ENCODE measurements at regions not wholly inside any gene's neighbourhood (a gene's known extent, or its start where the extent isn't known, plus 50 kb on each side); places are given as distances from the start of the nearest gene placed in this dataset.

DNA sequence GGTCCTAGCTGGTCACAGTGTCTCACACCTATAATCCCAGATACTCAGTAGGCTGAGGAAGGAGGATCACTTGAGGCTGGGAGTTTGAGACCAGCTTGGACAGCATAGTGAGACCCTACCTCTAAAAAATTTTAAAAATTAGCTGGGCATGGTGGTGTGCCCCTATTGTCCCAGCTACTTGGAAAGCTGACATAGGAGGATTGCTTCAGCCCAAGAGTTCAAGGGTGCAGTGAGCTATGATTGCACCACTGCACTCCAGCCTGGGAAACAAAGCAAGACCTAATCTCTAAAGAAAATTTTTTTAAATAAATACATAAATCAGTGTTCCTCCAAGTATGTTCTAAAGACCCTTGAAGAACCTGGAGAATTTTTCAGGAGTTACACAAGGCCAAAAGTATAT, 50.6 kb upstream of the GNAO1 start:
- POLR2A ChIA-PET: no interaction called here
- no peaks in the 10 kb centered on the region for H3K27me3 ChIP-seq (replicated peaks in 1 of 2; ENCODE audit: control insufficient read depth in 2 of 2, insufficient read depth in 2 of 2, low read length in 1 of 2)
- TF ChIP-seq RB1 (IDR thresholded peaks at IDR 0.05; ENCODE audit: borderline replicate concordance) (no peak), SP1 (IDR thresholded peaks at IDR 0.05; ENCODE audit: low read depth, low read length) (no peak), IKZF1 (conservative IDR thresholded peaks at IDR 0.05) (no peak), ASH2L (IDR thresholded peaks at IDR 0.05; ENCODE audit: borderline replicate concordance, low read depth) (no peak), POU2F2 (IDR thresholded peaks at IDR 0.05; ENCODE audit: borderline replicate concordance, low read depth, low read length) (no peak), DPF2 (IDR thresholded peaks at IDR 0.05) (no peak), SIN3A (IDR thresholded peaks at IDR 0.05; ENCODE audit: low read depth, low read length) (no peak), JUND (IDR thresholded peaks at IDR 0.05; ENCODE audit: low read depth, low read length) (no peak), NFXL1 (IDR thresholded peaks at IDR 0.05; ENCODE audit: borderline replicate concordance) (no peak), CREM (IDR thresholded peaks at IDR 0.05; ENCODE audit: low read depth) (no peak), STAT1 (conservative IDR thresholded peaks at IDR 0.05) (no peak), NRF1 (conservative IDR thresholded peaks at IDR 0.05; ENCODE audit: low read depth, low read length) (no peak), HDAC2 (IDR thresholded peaks at IDR 0.05) (no peak)
- TF ChIP-seq, protein P1, sequence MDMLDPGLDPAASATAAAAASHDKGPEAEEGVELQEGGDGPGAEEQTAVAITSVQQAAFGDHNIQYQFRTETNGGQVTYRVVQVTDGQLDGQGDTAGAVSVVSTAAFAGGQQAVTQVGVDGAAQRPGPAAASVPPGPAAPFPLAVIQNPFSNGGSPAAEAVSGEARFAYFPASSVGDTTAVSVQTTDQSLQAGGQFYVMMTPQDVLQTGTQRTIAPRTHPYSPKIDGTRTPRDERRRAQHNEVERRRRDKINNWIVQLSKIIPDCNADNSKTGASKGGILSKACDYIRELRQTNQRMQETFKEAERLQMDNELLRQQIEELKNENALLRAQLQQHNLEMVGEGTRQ (IDR thresholded peaks at IDR 0.05; ENCODE audit: borderline replicate concordance, low read depth, low read length): no peak
- TF ChIP-seq, protein P2, sequence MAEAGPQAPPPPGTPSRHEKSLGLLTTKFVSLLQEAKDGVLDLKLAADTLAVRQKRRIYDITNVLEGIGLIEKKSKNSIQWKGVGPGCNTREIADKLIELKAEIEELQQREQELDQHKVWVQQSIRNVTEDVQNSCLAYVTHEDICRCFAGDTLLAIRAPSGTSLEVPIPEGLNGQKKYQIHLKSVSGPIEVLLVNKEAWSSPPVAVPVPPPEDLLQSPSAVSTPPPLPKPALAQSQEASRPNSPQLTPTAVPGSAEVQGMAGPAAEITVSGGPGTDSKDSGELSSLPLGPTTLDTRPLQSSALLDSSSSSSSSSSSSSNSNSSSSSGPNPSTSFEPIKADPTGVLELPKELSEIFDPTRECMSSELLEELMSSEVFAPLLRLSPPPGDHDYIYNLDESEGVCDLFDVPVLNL (IDR thresholded peaks at IDR 0.05; ENCODE audit: low read depth, low read length): no peak
- TF ChIP-seq, protein P3, sequence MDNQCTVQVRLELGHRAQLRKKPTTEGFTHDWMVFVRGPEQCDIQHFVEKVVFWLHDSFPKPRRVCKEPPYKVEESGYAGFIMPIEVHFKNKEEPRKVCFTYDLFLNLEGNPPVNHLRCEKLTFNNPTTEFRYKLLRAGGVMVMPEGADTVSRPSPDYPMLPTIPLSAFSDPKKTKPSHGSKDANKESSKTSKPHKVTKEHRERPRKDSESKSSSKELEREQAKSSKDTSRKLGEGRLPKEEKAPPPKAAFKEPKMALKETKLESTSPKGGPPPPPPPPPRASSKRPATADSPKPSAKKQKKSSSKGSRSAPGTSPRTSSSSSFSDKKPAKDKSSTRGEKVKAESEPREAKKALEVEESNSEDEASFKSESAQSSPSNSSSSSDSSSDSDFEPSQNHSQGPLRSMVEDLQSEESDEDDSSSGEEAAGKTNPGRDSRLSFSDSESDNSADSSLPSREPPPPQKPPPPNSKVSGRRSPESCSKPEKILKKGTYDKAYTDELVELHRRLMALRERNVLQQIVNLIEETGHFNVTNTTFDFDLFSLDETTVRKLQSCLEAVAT (IDR thresholded peaks at IDR 0.05): no peak
- in situ Hi-C loops (cut with MboI): no loop called here
- no peak overlapping the region for H3K27ac ChIP-seq (ENCODE audit: control insufficient read depth, insufficient read depth)
- H3K4me3 ChIP-seq: no peak overlapping the region
- no peak overlapping the region for H3K9ac ChIP-seq (ENCODE audit: control insufficient read depth, insufficient read depth, low read length)
- no peak overlapping the region for H2AFZ ChIP-seq (ENCODE audit: control insufficient read depth, low read depth, low read length)
- no peak for DNase-seq (ENCODE audit: low read depth, low spot score)
- H3K4me2 ChIP-seq (ENCODE audit: control insufficient read depth, insufficient read depth): no peak overlapping the region
- intact Hi-C loops (cut with micrococcal nuclease; ENCODE audit: unreplicated experiment): no loop called here
- CTCF ChIA-PET: no interaction called here
- no peaks in the 10 kb centered on the region for H3K79me2 ChIP-seq (ENCODE audit: control insufficient read depth, insufficient read depth, low read length)
- no peaks in the 10 kb centered on the region for H3K36me3 ChIP-seq (ENCODE audit: control insufficient read depth in 2 of 2, insufficient read depth in 2 of 2, low read length in 1 of 2)
- SMC1A ChIA-PET (ENCODE audit: uncharacterized antibody, unreplicated experiment): no interaction called here
- RAD21 ChIA-PET (ENCODE audit: unreplicated experiment): no interaction called here
- no peaks in the 10 kb centered on the region for H3K9me3 ChIP-seq (replicated peaks; ENCODE audit: control insufficient read depth, insufficient read depth, low read length)
- H3K4me1 ChIP-seq (ENCODE audit: control insufficient read depth, insufficient read depth, low read length): no peaks in the 10 kb centered on the region
- H4K20me1 ChIP-seq (ENCODE audit: control insufficient read depth, insufficient read depth): no peaks in the 10 kb centered on the region
- ATAC-seq: no peak
- no TSS peak for BruUV-seq (replicated peaks)
- no peak for FAIRE-seq

Measured in GM12878 (cell line).